H1 (cell line): ENCODE measurements at regions not wholly inside any gene's neighbourhood (a gene's known extent, or its start where the extent isn't known, plus 50 kb on each side); places are given as distances from the start of the nearest gene placed in this dataset.

ENCODE experiments used
- CTCF ChIA-PET: fragments of 300-600 bp; sonication (Branson Sonifier 250); formaldehyde crosslinking; loops from one replicate; lab custom pipeline; 2021; ENCODE audit not compliant: partially characterized antibody; lab: Charles Lee
- POLR2A ChIA-PET: fragments of 300-600 bp; sonication (Branson Sonifier 250); formaldehyde crosslinking; loops from one replicate; lab custom pipeline; 2021; ENCODE audit warnings: inconsistent platforms; ENCODE audit not compliant: partially characterized antibody; lab: Charles Lee
- DNase-seq, 2 experiments: peaks; one replicate each; pipeline versions ENCODE4 v3.0.0 to v3.0.0-alpha.2; 2010 to 2022; ENCODE audit warnings: low spot score in 2 of 2, low read depth in 1 of 2, mixed read lengths in 1 of 2
- FAIRE-seq: peaks from 2 replicates; lab custom pipeline; 2011; peaks lifted over from hg19 to GRCh38; lab: Jason Lieb, UNC
- H2AFZ ChIP-seq: 2 replicates; pipeline ENCODE4 v1.8.1; 2012; ENCODE audit warnings: low read length, inconsistent platforms
- H2AK5ac ChIP-seq: 2 replicates; pipeline ENCODE4 v1.6.1; 2013; ENCODE audit warnings: low read depth, low read length
- H2BK120ac ChIP-seq: replicated peaks from 2 replicates; pipeline ENCODE3; 2013; ENCODE audit warnings: low read depth, low read length, inconsistent platforms
- H2BK12ac ChIP-seq: 2 replicates; pipeline ENCODE4 v1.6.1; 2013; ENCODE audit warnings: low read depth, low read length
- H2BK15ac ChIP-seq: 2 replicates; pipeline ENCODE4 v1.6.1; 2013; ENCODE audit warnings: low read length
- H2BK20ac ChIP-seq: 2 replicates; pipeline ENCODE4 v1.6.1; 2013; ENCODE audit warnings: low read length
- H2BK5ac ChIP-seq: 2 replicates; pipeline ENCODE4 v1.6.1; 2013; ENCODE audit warnings: low read depth, low read length
- H3K14ac ChIP-seq: 2 replicates; pipeline ENCODE4 v1.6.1; 2013; ENCODE audit warnings: inconsistent platforms; ENCODE audit not compliant: insufficient read length
- H3K18ac ChIP-seq: 2 replicates; pipeline ENCODE4 v1.6.1; 2013; ENCODE audit warnings: low read length; ENCODE audit errors: extremely low read depth
- H3K23ac ChIP-seq: 2 replicates; pipeline ENCODE4 v1.6.1; 2013; ENCODE audit warnings: inconsistent platforms; ENCODE audit not compliant: insufficient read length
- H3K23me2 ChIP-seq: 2 replicates; pipeline ENCODE4 v1.6.1; 2013; ENCODE audit warnings: low read depth, low read length
- H3K27ac ChIP-seq: 2 replicates; pipeline ENCODE4 v1.6.1; 2011; ENCODE audit warnings: low read depth, low read length, inconsistent platforms
- H3K27me3 ChIP-seq, 4 experiments: replicated peaks in 1 of 4; 1 replicate in 1 of 4; 2 replicates in 3 of 4; pipeline versions ENCODE4 v1.6.1 to v1.8.1; 2011 to 2013; ENCODE audit warnings: low read length in 3 of 4, mild to moderate bottlenecking in 3 of 4, inconsistent platforms in 2 of 4, mixed read lengths in 2 of 4, moderate library complexity in 1 of 4; ENCODE audit not compliant: control insufficient read depth in 3 of 4, insufficient read depth in 3 of 4; ENCODE audit errors: extremely low read depth in 1 of 4
- H3K36me3 ChIP-seq, 4 experiments: 2 replicates each; pipeline versions ENCODE4 v1.6.1 to v1.8.1; 2011 to 2013; ENCODE audit warnings: mild to moderate bottlenecking in 4 of 4, low read length in 3 of 4, moderate library complexity in 2 of 4, control low read depth in 1 of 4, inconsistent platforms in 1 of 4; ENCODE audit not compliant: insufficient read depth in 4 of 4, control insufficient read depth in 2 of 4
- H3K4ac ChIP-seq: replicated peaks from 2 replicates; pipeline ENCODE3; 2013; ENCODE audit warnings: low read length, low read depth, mixed read lengths, inconsistent platforms; ENCODE audit not compliant: insufficient read length
- H3K4me1 ChIP-seq, 4 experiments: replicated peaks in 1 of 4; 1 replicate in 1 of 4; 2 replicates in 3 of 4; pipeline versions ENCODE4 v1.6.1 to v1.8.1; 2011 to 2013; ENCODE audit warnings: low read length in 3 of 4, inconsistent platforms in 2 of 4, mixed read lengths in 1 of 4; ENCODE audit not compliant: insufficient read depth in 4 of 4, control insufficient read depth in 3 of 4
- H3K4me2 ChIP-seq, 2 experiments: 2 replicates each; pipeline versions ENCODE4 v1.6.1 to v1.8.1; 2011 to 2013; ENCODE audit warnings: low read depth in 2 of 2, low read length in 2 of 2, control low read depth in 1 of 2, inconsistent platforms in 1 of 2, mild to moderate bottlenecking in 1 of 2; ENCODE audit not compliant: insufficient read depth in 1 of 2
- H3K4me3 ChIP-seq, 4 experiments: fragments of 200-600, 300-600 bp in 1 of 4; sonication (generic), shearing (Covaris generic), sonication (Bioruptor Twin) in 1 of 4; 2 replicates each; pipeline versions ENCODE4 v1.5.1 to v1.8.1; 2011 to 2016; ENCODE audit warnings: low read length in 4 of 4, low read depth in 3 of 4, control low read depth in 2 of 4, inconsistent platforms in 2 of 4, mild to moderate bottlenecking in 2 of 4, mixed read lengths in 1 of 4, moderate library complexity in 1 of 4; ENCODE audit not compliant: insufficient read depth in 2 of 4; ENCODE audit errors: extremely low read depth in 1 of 4
- H3K56ac ChIP-seq: replicated peaks from 2 replicates; pipeline ENCODE3; 2013; ENCODE audit warnings: low read depth, mild to moderate bottlenecking, mixed read lengths, low read length, inconsistent platforms; ENCODE audit not compliant: insufficient read length
- H3K79me1 ChIP-seq: 2 replicates; pipeline ENCODE4 v1.6.1; 2013; ENCODE audit warnings: low read depth, low read length, control low read depth
- H3K79me2 ChIP-seq, 2 experiments: 2 replicates each; pipeline versions ENCODE4 v1.6.1 to v1.8.1; 2012 to 2013; ENCODE audit warnings: low read length in 2 of 2, mild to moderate bottlenecking in 2 of 2, inconsistent platforms in 1 of 2; ENCODE audit not compliant: insufficient read depth in 2 of 2, control insufficient read depth in 1 of 2
- H3K9ac ChIP-seq, 4 experiments: replicated peaks in 1 of 4; 1 replicate in 1 of 4; 2 replicates in 3 of 4; pipeline versions ENCODE4 v1.6.1 to v1.8.1; 2011 to 2013; ENCODE audit warnings: low read depth in 3 of 4, low read length in 3 of 4, control low read depth in 2 of 4, mild to moderate bottlenecking in 2 of 4, moderate library complexity in 2 of 4, inconsistent platforms in 1 of 4; ENCODE audit errors: extremely low read depth in 1 of 4
- H3K9me3 ChIP-seq, 2 experiments: 2 replicates each; pipeline versions ENCODE4 v1.6.1 to v1.8.1; 2012 to 2013; ENCODE audit warnings: mild to moderate bottlenecking in 2 of 2, moderate library complexity in 2 of 2, control low read depth in 1 of 2, inconsistent platforms in 1 of 2, low read depth in 1 of 2, low read length in 1 of 2, mixed read lengths in 1 of 2; ENCODE audit not compliant: insufficient read depth in 2 of 2
- H4K20me1 ChIP-seq, 2 experiments: replicated peaks in 1 of 2; 2 replicates each; pipeline versions ENCODE3 to v1.8.1; 2011 to 2013; ENCODE audit warnings: inconsistent platforms in 2 of 2, low read length in 2 of 2, mild to moderate bottlenecking in 1 of 2; ENCODE audit not compliant: insufficient read depth in 2 of 2, control insufficient read depth in 1 of 2
- H4K5ac ChIP-seq: 2 replicates; pipeline ENCODE4 v1.6.1; 2013; ENCODE audit warnings: low read length, low read depth, mixed read lengths, inconsistent platforms; ENCODE audit not compliant: insufficient read length
- H4K8ac ChIP-seq: 2 replicates; pipeline ENCODE4 v1.8.0; 2013; ENCODE audit warnings: mild to moderate bottlenecking, moderate library complexity, low read length, inconsistent platforms; ENCODE audit not compliant: insufficient read depth; ENCODE audit errors: extremely low read depth
- H4K91ac ChIP-seq: replicated peaks from 2 replicates; pipeline ENCODE3; 2013; ENCODE audit warnings: low read length, mixed read lengths, inconsistent platforms; ENCODE audit not compliant: insufficient read length
- PHF8 ChIP-seq: fragments of 200-600 bp; sonication (generic); conservative IDR thresholded peaks from 2 replicates; pipeline ENCODE4 v1.7.1; 2012; ENCODE audit warnings: low read depth, mild to moderate bottlenecking, inconsistent platforms, low read length, moderate library complexity
- WGBS, 2 experiments: shearing (Covaris generic) in 1 of 2; methylation state at CpG; one replicate each; pipeline versions ENCODE4 v1.1.6 to v1.1.7; 2013 to 2015; ENCODE audit warnings: low lambda C conversion rate in 2 of 2, mixed read lengths in 2 of 2, inconsistent platforms in 1 of 2, low coverage in 1 of 2, missing lambda C conversion rate in 1 of 2; ENCODE audit not compliant: insufficient replicate concordance in 2 of 2, insufficient coverage in 1 of 2, insufficient read length in 1 of 2; ENCODE audit errors: extremely low coverage in 1 of 2, missing lambda C conversion rate in 1 of 2; 5-methylcytosine and 5-hydroxymethylcytosine counted together

DNA sequence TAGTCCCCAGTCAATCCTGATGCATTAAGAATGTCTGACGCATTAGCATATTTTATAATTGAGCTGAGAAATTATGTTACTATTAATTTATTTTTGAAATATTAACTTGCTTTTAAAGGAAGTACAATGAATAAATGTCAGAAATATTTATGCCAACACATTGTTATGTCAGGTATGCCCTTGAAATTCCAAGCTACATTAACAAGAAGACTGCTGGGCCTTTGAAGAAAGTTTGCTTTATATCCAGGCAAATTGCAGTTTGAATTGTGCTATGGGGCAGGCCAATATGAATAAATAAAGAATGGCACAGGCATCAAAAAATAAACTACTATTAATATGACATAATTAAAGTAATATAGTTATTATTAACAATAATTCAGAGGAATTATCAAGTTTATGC, 1391.3 kb downstream of the PLA2G4A start:
- Histone ChIP-seq H3K79me2 (no peaks in the 10 kb centered on the region), H2AFZ (no peak overlapping the region), H3K4me1 (no peaks in the 10 kb centered on the region), H3K18ac (no peak overlapping the region), H3K36me3 (no peaks in the 10 kb centered on the region), H3K79me1 (no peaks in the 10 kb centered on the region), H3K4ac (no peak overlapping the region), H3K9ac (no peak overlapping the region), H4K8ac (no peak overlapping the region), H2BK15ac (no peak overlapping the region), H4K5ac (no peak overlapping the region), H4K20me1 (no peaks in the 10 kb centered on the region), H2BK120ac (no peak overlapping the region), H3K27ac (no peak overlapping the region), H3K14ac (no peak overlapping the region), H2AK5ac (no peak overlapping the region), H2BK5ac (no peak overlapping the region), H2BK20ac (no peak overlapping the region), H3K4me3 (no peak overlapping the region), H3K56ac (no peak overlapping the region), H4K91ac (no peak overlapping the region), H3K23ac (no peak overlapping the region), H2BK12ac (no peak overlapping the region), H3K9me3 (no peaks in the 10 kb centered on the region), H3K23me2 (no peaks in the 10 kb centered on the region), H3K4me2 (no peak overlapping the region), H3K27me3 (no peaks in the 10 kb centered on the region)
- ChIA-PET POLR2A (no interaction called here), CTCF (no interaction called here)
- no peak for TF ChIP-seq PHF8
- FAIRE-seq: no peak
- 86% methylated on average over 1 of the region's 1 CpG; no CpG with 5 or more reads in 1 of the 2 experiments for WGBS, 2 experiments
- no peak for DNase-seq
